ENCODE measurements at regions not wholly inside any gene's neighbourhood (a gene's known extent, or its start where the extent isn't known, plus 50 kb on each side); places are given as distances from the start of the nearest gene placed in this dataset.

DNA sequence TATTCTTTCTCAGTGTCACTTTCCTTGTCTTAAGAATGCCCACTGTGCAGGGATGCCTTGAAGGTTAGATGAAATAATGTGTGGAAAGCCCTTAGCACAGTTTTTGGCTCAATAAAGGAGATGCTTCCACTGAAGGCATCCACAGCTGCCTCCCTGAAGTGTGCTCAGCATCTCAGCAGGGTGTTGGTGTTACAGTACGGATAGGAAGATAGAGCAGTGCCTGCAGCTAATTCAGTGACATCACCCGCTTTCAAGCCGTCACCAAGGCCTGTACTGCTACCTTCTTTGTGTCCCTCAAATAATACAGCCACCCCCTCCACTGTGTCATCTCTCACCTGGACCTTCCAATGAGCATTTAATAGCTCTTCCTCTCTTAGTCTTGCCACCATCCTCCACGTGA, 59.0 kb downstream of the NDUFS5 start:
- DNase-seq, result no peak

DNA sequence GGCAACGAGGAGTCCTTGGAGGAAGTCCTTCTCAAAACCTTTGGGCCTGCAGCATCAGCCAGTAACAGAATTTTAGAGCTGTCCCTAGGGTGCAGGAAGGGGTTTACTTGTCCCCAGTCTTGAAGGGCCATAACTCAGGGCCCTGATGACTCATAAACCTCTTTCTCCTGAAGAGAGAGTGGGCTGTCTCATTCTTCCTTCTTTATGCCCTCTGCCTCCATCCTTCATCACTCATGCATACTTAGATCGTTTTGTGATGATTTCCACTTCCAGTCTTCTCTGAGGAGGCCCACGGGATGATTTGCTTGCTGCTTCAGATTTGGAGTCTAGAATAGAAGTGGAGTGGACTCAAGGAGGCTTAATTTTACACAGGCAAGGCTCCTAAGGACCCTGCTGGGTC, 60.2 kb downstream of the NDUFS5 start:
- DNase-seq, result no peak

DNA sequence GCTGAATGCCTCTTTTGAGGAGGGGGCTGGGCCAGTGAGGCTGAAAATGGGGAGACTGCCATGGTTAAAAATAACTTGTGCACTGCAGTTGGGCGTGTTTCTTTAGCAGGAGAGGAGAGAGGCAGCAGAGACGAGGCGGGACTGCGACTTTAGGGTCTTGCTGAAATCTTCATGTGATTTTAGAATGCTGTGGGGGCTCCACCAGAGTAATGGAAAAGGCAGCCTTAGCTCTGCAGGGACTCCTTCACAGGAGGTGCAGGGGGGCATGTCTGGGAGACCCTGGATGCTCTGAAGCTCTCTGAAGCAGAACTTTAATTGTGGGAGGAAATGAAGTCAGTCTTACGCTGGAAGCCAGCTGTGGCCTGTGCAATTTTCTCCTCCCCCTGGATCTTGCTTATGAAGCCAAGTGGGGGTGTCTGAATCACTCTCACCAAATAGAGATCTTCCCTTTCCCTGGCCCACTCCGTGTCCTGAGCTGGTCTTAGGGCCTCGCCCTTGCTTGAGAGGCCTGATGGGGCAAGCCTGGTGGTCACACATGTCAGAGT, 60.8 kb downstream of the NDUFS5 start:
- no peak for DNase-seq

DNA sequence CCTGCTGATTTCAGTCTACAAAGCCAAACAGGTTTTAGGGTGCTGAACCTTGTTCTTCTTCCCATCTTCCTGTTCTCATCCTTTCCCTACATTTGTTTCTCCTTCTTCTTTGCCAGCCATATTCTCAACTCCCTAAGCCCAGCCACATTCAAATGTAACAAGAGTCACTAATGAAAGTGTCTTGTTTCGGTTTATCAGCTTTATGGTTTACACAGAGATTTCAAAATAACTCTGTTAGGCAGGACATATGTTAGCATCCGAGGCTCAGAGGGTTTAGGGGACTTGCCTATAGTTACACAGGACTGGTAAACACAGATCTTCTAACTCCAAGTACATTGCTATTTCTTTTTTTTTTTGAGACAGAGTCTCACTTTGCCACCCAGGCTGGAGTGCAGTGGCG, 61.3 kb downstream of the NDUFS5 start:
- DNase-seq, result no peak

DNA sequence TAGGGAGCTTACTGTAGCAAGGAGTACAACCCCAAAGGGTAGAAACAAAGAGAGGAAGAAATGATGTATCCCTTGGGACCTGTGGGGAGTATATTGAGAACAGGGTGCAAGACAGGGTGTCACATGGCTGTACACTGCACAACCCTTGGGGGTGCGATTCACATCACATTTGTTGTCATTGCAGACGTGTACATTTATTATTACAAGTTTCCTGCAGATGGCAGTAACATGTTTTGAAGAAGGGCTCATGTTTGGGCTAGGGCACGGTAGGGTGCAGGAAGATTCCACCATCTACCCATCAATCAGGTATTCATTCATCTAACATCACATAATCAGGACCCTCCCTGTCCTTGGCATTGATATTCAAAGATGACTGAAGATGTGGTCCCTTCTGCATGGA, 62.5 kb downstream of the NDUFS5 start:
- DNase-seq, result peak in 1 of 5 experiments; percentile 24

DNA sequence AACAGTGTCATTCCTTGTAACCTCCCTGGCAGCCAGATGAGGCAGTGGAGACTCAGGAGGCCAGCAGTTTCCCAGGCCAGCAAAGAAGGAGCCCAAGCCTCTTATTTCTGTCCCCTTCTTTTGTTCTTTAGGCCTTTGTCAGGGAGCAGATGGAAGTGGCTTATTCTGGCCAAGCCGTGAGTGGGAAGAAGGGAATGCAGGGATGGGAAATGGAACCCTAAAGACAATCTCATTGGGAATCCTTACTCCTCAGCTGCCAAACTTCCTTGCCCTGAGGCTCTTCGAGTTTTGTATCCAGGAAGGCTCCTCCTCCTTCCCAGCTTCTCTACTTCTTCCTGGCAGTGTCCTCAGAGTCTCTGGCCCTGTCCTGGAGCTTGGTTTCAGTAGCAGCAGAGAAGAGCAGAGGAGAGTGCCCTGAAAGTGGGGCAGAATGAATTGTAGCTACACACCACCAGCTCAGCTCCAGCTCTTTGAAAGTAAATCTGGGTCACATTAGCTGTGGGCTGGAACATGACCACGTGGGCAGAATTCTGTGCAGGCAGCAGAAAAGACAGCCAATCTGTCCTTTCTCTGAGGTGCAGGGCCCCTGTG, 63.9 kb downstream of the NDUFS5 start:
- no peak for DNase-seq

DNA sequence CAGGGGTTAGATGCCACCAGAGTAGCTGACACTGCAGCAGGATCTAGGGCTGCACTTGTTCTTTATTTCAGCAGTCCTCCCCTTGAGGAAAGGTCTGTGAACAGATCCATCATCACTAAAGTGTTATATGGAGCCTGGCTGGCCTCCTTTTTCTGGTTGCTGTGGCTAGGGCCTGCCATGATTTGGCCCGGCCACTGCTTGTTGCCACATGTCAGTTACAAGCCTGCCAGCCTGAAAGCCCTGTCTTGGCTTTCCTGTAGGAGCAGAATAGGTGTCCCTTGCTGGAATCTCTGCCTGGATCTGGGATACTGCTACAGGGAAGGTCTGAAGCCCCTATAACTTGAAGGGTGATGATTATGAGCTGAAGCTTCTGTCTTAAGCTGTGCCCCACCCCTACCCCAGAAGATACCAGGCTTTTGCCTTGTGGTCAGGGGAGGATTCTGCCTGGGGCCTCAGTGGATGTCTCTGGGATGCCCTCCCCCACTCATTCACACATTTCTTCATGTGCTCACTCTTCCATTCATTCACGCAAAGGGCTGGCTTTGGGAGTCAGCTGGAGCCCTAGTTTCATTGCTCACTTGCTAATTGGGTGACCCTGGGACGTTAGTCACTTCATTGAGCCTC, 64.7 kb downstream of the NDUFS5 start:
- no peak for DNase-seq

DNA sequence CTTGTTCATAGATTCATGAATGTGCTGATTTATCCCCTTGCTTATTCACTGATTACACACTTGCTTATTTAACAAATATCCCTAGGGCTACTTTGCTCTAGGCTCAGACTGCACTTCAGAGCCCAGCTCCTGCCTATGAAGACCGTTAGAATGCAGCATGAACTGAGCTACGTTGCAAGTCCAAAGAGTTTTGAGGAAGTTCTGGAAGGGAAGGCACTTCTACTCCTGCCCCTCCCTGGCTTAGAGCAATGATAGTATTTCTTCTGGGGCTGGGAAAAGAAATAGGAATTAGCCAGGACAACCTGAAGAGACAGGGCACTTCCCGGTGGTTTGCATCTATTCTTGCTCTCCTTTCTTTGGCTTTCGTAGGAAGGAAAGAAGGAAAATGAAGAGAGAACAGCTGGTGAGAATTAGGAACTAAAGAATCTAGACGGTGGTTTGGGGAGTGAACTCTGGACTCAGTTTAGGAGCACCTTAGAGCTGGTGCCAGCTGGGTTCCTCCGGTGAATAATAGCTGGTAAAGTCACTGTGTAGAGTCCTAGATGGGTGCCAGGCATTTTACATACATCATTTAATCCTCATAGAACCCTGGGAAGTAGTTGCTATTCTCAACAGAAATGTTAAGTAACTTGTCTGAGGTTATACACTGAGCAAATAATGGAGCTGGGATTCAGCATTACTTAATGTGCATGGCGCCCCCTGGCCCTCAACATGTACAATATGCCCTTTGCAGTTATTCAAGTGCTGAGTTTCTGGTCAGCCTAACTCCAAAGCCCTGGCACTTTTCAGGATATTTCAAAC, 65.9 kb downstream of the NDUFS5 start:
- peak in 3 of 5 experiments; percentile 13 to 76 (median 40) for DNase-seq

DNA sequence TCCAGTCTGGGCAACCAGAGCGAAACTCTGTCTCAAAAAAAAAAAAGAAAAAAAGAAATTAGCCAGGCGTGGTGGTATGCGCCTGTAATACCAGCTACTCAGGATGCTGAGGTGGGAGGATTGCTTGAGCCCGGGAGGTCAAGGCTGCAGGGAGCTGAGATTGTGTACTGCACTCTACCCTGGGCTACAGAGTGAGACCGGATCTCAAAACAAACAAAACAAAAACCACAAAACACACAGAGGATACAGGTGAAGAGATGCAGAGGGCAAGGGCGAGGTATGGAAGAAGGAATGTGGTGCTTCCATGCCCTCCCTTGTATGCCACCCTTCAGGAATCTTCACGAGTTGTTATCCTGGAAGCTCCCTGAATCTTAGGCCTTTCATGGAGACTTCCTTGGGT, 68.5 kb downstream of the NDUFS5 start:
- no peak for DNase-seq

DNA sequence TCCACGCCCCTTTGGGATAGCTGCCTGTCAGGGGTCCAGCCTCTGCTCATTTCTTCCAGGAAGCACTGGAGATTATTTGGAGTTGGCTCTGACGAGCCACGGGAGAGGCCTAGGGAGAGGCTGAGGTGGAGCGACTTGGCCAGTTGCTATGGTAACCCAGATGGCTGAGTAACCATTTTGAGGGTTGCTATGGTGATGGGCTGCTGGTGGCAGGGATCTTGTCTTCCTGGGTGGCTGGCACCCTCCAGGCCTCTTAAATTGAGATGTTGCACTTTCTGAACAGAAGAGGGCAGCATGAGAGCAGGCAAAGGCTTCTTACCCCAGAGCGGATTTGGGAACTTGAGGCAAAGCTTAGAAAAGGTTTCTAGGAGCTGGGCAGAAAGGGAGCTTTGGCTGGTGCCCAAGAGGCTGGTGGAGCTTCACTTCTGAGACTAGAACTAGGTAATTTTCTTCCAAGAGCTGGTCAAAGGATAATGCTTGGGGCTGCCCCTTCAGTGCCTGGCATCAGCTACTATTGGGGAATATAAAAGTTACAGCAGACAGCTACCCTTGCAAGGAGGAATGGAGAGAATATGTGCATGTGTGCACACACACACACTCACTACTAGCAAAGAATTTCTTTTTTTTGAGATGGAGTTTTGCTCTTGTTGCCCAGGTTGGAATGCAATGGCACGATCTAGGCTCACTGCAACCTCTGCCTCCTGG, 72.5 kb downstream of the NDUFS5 start:
- peak in 4 of 5 experiments; percentile 39 to 90 (median 55) for DNase-seq

DNA sequence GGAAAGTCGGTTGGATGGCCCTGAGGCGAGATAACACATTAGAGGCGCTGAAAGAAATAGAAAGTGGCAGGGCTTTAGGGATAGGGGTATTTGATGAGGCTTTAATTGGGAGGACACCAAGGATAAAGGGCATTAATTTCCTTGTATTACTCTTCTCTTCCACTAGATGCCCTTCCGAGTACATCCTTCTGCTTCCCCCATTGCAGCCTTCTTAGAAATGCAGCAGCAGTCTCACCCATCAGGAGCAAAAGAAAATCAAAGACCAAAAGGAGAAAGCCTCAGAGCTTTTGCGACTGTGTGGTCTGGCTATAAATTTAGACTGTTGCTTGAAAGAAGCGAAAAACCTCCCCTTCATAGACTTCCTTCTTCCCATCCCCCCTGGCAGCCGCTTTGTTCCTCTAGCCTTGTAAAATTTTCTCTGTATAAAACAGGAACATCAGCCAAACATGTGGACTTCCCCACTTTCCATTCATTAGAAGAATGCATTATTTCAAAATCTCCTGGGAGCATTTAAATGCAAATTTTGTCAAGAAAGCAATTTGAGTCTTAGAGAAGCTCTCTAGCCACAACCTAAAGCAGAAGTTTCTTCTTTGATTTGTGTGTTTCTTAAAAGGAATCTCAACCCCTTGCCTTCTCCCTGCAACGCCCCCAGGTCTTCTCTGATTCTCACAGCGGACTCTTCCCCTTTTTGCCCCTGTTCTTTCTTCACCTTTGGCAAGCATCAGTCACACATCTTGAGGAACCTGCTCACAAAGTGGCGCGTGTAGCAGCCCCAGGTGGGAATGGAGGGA, 76.6 kb downstream of the NDUFS5 start:
- peak in 1 of 5 experiments; percentile 68 for DNase-seq

DNA sequence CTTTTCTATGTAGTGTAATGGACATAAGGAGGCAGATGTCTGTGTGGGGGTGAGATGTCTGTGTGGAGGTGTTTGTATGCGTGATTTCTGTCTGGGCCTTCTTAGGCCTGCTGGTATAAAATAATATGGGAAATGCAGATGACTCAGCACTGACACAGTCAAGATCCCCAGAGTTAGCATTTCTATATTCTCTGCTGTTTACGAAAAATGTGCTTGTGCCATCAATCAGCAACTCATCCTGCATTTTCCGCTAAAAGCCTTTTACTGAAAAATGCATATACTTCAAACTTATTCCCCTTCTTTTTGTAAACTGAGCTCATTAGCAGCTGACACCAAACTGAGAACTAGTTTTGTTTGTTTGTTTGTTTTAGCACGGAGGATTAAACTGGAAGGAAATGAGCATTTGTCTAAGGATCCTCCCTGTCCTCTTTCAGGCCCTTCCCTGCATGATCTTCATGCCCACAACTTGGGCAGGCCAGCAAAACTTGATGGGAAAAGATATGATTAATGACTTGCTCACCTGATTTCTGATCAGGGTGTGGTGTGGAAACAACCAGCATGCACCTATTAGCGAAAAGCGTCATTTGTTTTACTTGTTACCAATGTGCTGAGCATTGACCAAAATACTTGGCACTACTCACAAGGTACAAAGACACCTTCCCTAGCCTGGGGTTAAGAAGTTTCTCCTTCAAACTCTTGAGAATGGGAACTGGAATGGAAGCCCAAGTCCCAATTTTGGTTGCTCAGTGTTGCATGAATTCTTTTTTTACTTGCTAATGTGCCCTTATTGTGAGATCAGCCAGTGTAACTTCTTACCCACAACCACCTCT, 77.4 kb downstream of the NDUFS5 start:
- no peak for DNase-seq

DNA sequence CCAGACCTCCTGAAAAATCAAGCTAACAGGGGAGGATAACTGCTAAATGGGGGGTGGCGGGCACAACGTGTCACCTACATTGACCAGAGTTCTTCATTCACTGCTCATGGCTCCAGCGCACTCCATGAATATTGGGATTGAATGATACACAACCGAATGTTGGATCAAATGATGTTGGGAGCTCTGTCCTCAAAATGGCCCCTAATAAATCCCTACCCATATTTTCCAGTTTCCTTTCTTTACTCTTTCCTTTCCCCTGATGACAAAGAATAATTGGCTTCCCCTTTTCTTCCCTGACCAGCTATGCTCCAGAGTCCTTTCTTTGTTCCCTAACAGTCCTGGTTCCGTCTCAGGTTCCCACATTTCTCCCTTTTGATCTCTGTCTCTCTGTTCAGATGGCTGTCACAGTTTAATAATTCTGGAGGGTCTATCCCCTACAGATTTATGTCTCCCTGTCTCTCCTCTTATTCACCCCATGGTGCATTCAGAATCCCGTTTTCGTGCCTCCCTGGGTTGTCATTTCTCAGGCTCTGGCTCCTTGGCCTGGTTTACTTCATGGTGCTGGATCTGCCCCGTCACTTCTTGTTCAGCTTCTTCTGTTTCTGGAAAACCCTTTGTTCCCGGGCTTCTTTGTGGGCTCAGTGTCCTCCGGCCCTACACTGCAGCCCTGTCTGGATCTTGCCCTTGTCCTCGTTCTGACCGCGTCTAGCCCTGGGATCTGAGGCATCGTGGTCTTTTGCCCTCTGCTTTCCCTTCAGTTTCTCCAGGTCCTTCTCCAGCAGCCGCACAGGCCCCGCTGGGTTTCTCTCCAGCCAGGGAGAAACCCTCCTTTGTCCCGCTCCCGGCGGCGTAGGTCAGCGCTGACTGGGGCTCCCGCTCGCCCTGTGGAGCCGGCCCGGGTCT, 78.3 kb downstream of the NDUFS5 start:
- DNase-seq, result no peak

DNA sequence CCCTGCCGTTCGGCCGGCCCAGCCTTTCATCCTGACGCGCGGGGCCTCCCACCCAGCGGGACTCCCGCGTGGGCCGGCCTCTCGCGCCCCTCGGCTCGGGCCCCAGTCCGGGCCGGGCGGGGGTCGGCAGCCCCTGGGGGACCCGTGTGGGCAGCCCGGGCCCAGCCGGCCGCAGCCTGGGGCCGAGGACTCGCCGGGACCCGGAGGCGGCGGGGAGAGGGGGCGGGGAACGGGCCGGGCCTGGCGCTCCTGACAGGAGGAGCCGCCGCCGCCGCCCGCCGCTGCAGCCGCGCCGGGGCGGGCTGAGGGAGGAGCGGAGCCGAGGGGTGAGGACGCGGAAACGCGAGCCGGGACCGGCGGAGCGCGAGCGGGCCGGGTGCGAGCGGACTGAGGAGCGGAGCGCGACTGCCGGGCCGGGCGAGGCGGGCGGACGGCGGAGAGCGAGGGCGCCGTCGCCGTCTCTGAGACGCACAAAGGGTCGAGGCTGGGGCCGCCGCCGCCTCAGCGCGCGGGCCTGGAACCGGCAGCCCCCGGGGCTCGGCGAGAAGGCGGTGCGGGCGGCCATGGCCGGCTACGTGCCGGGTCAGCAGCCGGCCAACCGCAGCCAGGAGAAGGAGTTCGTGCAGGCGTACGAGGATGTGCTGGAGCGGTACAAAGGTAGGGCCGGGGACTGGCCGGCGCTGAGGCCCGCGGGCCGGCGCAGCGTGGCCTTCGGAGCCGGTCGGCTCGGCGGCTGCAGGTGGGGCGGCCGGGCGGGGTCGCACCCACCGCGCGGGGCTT, 79.1 kb downstream of the NDUFS5 start:
- DNase-seq, result peak; percentile 33 to 71 (median 50)

DNA sequence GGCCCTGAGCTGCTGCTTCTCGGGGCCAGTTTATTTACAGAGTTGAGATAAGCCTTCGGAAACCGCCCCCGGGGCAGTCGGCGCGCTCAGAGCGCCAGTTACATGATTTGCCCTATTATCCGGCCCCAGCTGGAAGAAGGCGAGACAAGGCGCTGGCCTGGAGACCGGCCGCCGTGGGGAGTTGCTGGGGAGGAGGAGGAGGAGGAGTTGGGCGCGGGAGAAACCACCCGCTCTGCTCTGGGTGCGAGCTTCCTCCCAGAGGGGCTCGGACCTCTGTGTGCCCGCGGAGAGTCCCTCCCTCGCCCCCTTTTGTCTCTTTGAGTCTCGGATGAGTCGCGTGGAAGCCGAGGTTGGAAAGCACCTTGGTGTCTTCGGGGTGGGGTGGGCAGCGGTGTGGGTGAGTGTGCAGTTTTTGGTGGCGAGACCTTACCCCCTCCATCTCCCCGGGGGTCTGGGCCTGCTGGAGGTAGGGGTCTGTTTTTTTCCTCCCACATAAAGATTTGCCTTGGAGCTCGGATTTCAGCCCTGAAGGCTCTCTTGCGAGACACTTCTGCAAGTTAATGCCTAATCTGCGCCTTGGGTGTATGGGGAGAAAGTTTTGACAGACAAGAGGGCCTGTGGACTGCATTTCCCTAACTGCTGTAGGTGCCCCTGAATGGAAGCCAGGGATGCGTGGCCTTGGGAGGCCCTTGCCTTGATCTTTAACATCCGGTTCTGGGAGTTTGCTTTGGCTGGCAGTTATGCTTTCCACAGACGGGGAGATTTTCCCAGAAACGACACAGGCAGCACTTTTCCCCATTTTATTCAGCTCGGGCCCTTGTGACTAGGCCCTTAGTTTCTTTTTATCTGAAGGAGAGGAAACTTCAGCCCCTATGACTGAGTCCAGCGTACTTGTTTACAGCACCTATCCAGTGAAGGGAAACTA, 80.0 kb downstream of the NDUFS5 start:
- peak in 2 of 5 experiments; percentile 9 to 22 for DNase-seq

DNA sequence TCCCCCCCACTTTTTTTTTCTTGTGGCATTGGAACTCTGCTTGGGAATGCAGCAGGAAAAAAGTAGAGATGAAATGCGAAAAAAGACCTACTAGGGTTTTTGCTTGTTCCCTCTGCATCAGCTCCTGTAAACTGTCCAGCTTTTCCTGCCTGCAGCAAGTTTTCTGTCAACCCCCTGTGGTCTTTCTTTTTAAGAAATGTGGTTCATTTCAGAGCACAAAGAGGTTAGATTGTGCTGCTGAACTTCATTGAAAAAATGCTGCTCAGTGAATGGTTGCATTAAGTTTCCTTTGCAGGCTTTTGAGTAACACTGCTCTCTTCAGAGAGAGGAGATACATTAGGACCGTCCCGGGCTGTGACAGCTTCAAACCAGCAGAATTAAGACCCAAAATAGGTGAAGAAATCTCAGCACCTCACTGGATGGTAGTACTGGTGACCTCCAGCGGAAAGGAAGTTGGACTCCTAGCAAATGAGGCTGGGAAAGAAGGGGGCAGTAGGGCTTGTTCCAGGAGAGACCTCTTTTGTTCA, 80.7 kb downstream of the NDUFS5 start:
- DNase-seq, result peak in 1 of 5 experiments; percentile 34

DNA sequence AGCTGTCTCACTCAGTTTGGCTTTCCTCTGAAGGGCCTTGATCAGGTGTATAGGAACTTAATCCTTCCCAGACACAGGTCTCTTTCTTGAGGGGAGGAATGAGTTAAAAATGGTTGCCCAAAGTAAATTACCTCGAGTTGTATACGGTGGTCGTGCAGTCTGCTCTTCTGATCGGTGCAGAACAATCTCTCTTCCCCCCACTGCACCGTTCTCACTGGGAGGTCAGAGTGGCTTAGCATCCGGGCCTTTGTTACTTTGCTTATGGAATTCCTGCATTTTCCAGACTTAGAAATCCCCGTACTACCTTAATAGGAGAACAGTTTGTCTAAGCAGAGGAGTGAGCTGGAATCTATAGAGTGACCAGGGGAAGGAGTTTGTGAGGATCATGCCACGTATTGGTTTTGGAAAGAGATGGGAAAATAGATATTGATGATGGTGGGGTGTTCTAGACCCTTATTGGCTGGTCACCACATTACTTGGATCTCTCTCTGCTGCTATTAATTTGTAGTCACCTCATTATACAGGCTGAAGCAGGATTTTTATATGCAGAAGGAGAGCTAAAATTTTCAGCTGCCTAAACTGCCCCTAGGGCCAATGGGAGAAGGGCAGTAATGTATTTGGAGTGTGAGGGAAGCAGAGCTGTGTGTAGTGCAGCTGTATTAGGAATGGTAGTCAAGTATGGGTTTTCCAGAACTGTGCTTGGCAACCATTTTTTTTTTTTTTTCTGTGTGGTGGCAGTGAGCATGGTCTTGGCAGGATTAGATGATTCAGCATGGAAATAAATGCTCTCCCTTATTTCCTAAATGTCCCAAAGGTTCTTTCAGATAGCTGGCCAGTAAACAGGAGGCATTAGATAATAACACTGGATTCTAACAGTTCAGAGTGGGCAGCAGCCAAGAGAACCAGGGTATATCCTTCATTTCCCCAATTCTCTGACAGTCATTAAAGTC, 81.5 kb downstream of the NDUFS5 start:
- DNase-seq, result no peak
